ENCODE measurements at regions not wholly inside any gene's neighbourhood (a gene's known extent, or its start where the extent isn't known, plus 50 kb on each side); places are given as distances from the start of the nearest gene placed in this dataset.

- dilution Hi-C loops (cut with MboI; ENCODE audit: extremely low pct_ligation_motif_present, low sequenced_read_pairs) (no loop called here), intact Hi-C loops (cut with micrococcal nuclease) (no loop called here)
- no peaks in the 10 kb centered on the region for H3K27me3 ChIP-seq (ENCODE audit: control insufficient read depth in 2 of 2, insufficient read depth in 2 of 2, low read length in 2 of 2)
- H2AFZ ChIP-seq (ENCODE audit: low read depth, low read length), result no peak overlapping the region
- no peak for TF ChIP-seq EZH2 (IDR thresholded peaks at IDR 0.05; ENCODE audit: borderline replicate concordance, low read depth, low read length, severe bottlenecking)
- no peak for TF ChIP-seq CTCF (IDR thresholded peaks at IDR 0.05; ENCODE audit: extremely low read depth in 1 of 2, insufficient read depth in 1 of 2, low read depth in 1 of 2, low read length in 2 of 2)
- TF ChIP-seq FOS (IDR thresholded peaks at IDR 0.05; ENCODE audit: borderline replicate concordance, insufficient read depth, low read length), result no peak
- no peak for TF ChIP-seq GATA2 (IDR thresholded peaks at IDR 0.05; ENCODE audit: insufficient read depth, insufficient read length, low read depth, low read length)
- TF ChIP-seq MAX (IDR thresholded peaks at IDR 0.05; ENCODE audit: insufficient read depth, insufficient read length), result no peak
- TF ChIP-seq MYC (IDR thresholded peaks at IDR 0.05; ENCODE audit: low read depth, low read length), result no peak
- TF ChIP-seq JUN (IDR thresholded peaks at IDR 0.05; ENCODE audit: borderline replicate concordance, insufficient read depth, insufficient read length, low read depth), result no peak
- TF ChIP-seq POLR2AphosphoS5 (IDR thresholded peaks at IDR 0.05; ENCODE audit: insufficient read depth, low read depth, low read length), result no peak
- TF ChIP-seq POLR2A (IDR thresholded peaks at IDR 0.05; ENCODE audit: low read depth, low read length), result no peak
- no peak overlapping the region for H3K27ac ChIP-seq (ENCODE audit: insufficient read depth, low read depth, low read length)
- no peaks in the 10 kb centered on the region for H4K20me1 ChIP-seq (replicated peaks; ENCODE audit: control insufficient read depth, extremely low read depth, insufficient read depth, low read length)
- H3K4me3 ChIP-seq (replicated peaks in 1 of 3; ENCODE audit: insufficient read depth in 1 of 3, low read depth in 1 of 3, low read length in 3 of 3), result no peak overlapping the region
- DNase-seq (ENCODE audit: low read depth, low spot score) (no peak), FAIRE-seq (no peak)
- H3K4me2 ChIP-seq (ENCODE audit: insufficient read depth, low read length), result no peak overlapping the region
- no peak overlapping the region for H3K9ac ChIP-seq (replicated peaks; ENCODE audit: extremely low read depth, insufficient read depth, low read length)
- H3K9me3 ChIP-seq (replicated peaks; ENCODE audit: control insufficient read depth, insufficient read depth, low read length), result no peaks in the 10 kb centered on the region
- no TSS peak for BruUV-seq (replicated peaks)
- H3K36me3 ChIP-seq (ENCODE audit: control insufficient read depth in 2 of 2, extremely low read depth in 1 of 2, insufficient read depth in 2 of 2, low read length in 2 of 2), result no peaks in the 10 kb centered on the region
- no peaks in the 10 kb centered on the region for H3K4me1 ChIP-seq (ENCODE audit: control insufficient read depth, extremely low read depth, insufficient read depth, low read length)
- H3K79me2 ChIP-seq (ENCODE audit: control insufficient read depth, insufficient read depth, low read length), result no peaks in the 10 kb centered on the region
- CTCF ChIA-PET, result no interaction called here
- POLR2A ChIA-PET, result no interaction called here
- H3K9me1 ChIP-seq (replicated peaks; ENCODE audit: control insufficient read depth, extremely low read depth, insufficient read depth, low read length), result no peaks in the 10 kb centered on the region
These were observed 522.4 kb upstream of the NAALADL2 start for GRCh38 chr3:174336784-174337183.

Data from endothelial cell of umbilical vein (primary cell).